H54 (cell line): ENCODE measurements at regions not wholly inside any gene's neighbourhood (a gene's known extent, or its start where the extent isn't known, plus 50 kb on each side); places are given as distances from the start of the nearest gene placed in this dataset.

Experiments used
- DNase-seq: peaks from one replicate; pipeline ENCODE4 v3.0.0; 2011; ENCODE audit warnings: low spot score, mixed read lengths; ENCODE audit not compliant: insufficient read length
- FAIRE-seq: peaks from 3 replicates; lab custom pipeline; 2011; peaks lifted over from hg19 to GRCh38; lab: Jason Lieb, UNC
- POLR2A ChIP-seq: IDR thresholded peaks from 2 replicates; pipeline ENCODE4 v1.6.1; 2011; ENCODE audit warnings: low read depth, mild to moderate bottlenecking, low read length

GRCh38 chr2:126343136-126343535, 312.8 kb upstream of the GYPC start:
- TF ChIP-seq POLR2A: no peak
- DNase-seq (no peak), FAIRE-seq (no peak)

GRCh38 chr2:126344493-126344892, 311.5 kb upstream of the GYPC start:
- no peak for TF ChIP-seq POLR2A
- FAIRE-seq (no peak), DNase-seq (no peak)

GRCh38 chr2:126345691-126346090, 310.3 kb upstream of the GYPC start:
- FAIRE-seq (no peak), DNase-seq (no peak)
- no peak for TF ChIP-seq POLR2A

GRCh38 chr2:126356631-126357030, 299.3 kb upstream of the GYPC start:
- TF ChIP-seq POLR2A: no peak
- DNase-seq: no peak
- FAIRE-seq: no peak

GRCh38 chr2:126358122-126358521, 297.8 kb upstream of the GYPC start:
- TF ChIP-seq POLR2A: no peak
- no peak for FAIRE-seq
- no peak for DNase-seq

GRCh38 chr2:126359494-126359893, 296.5 kb upstream of the GYPC start:
- FAIRE-seq (no peak), DNase-seq (no peak)
- TF ChIP-seq POLR2A: no peak

- no peak for FAIRE-seq
Observed at GRCh38 chr2:126367361-126367760, 288.6 kb upstream of the GYPC start.

GRCh38 chr2:126368758-126369157, 287.2 kb upstream of the GYPC start:
- DNase-seq (no peak), FAIRE-seq (no peak)
- TF ChIP-seq POLR2A: no peak

More at GRCh38 chr2:126367361-126367760, 288.6 kb upstream of the GYPC start:
- DNase-seq: no peak
- no peak for TF ChIP-seq POLR2A

- DNase-seq (no peak), FAIRE-seq (no peak)
- no peak for TF ChIP-seq POLR2A
Observed at GRCh38 chr2:126370201-126370600, 285.8 kb upstream of the GYPC start.

GRCh38 chr2:126372406-126372805, 283.6 kb upstream of the GYPC start:
- no peak for TF ChIP-seq POLR2A
- no peak for FAIRE-seq

GRCh38 chr2:126378176-126378575, 277.8 kb upstream of the GYPC start:
- no peak for FAIRE-seq
- DNase-seq: no peak
- TF ChIP-seq POLR2A: no peak

More at GRCh38 chr2:126372406-126372805, 283.6 kb upstream of the GYPC start:
- no peak for DNase-seq

GRCh38 chr2:126381091-126381490, 274.9 kb upstream of the GYPC start:
- DNase-seq (no peak), FAIRE-seq (no peak)
- TF ChIP-seq POLR2A: no peak

GRCh38 chr2:126382998-126383397, 273.0 kb upstream of the GYPC start:
- no peak for FAIRE-seq
- TF ChIP-seq POLR2A: no peak
- DNase-seq: no peak

GRCh38 chr2:126383800-126384199, 272.2 kb upstream of the GYPC start:
- DNase-seq: no peak
- FAIRE-seq: no peak
- TF ChIP-seq POLR2A: no peak

GRCh38 chr2:126385441-126385840, 270.5 kb upstream of the GYPC start:
- no peak for DNase-seq
- no peak for FAIRE-seq
- no peak for TF ChIP-seq POLR2A

GRCh38 chr2:126385983-126386382, 270.0 kb upstream of the GYPC start:
- no peak for DNase-seq
- TF ChIP-seq POLR2A: no peak
- FAIRE-seq: no peak

GRCh38 chr2:126389446-126389845, 266.5 kb upstream of the GYPC start:
- TF ChIP-seq POLR2A: no peak
- DNase-seq: no peak
- no peak for FAIRE-seq
